Mesenchymal stem cell (in vitro differentiated cells and primary cell): ENCODE measurements at regions not wholly inside any gene's neighbourhood (a gene's known extent, or its start where the extent isn't known, plus 50 kb on each side); places are given as distances from the start of the nearest gene placed in this dataset.
A peak's percentile ranks its signal among the peaks of the same experiment; 100 is the strongest.
"Not testable (repeated sequence)": the region's sequence is repeated elsewhere in the genome, so short reads cannot be mapped to it uniquely, and the experiment has no call there.

Experiments
- DNase-seq: peaks from one replicate; pipeline ENCODE4 v3.0.0-alpha.2; 2013
- H2AFZ ChIP-seq: one replicate; pipeline ENCODE4 v1.6.1; 2013; ENCODE audit warnings: low read depth, mild to moderate bottlenecking, control low read depth, inconsistent platforms, low read length, moderate library complexity
- H2AK5ac ChIP-seq: 2 replicates; pipeline ENCODE4 v1.6.1; 2013; ENCODE audit warnings: low read length, moderate library complexity, mild to moderate bottlenecking, inconsistent platforms; ENCODE audit not compliant: severe bottlenecking
- H2BK120ac ChIP-seq: one replicate; pipeline ENCODE4 v1.6.1; 2013; ENCODE audit warnings: low read depth, mild to moderate bottlenecking, inconsistent platforms, low read length, moderate library complexity
- H2BK12ac ChIP-seq, 2 experiments: one replicate each; pipeline ENCODE4 v1.6.1; 2013; ENCODE audit warnings: inconsistent platforms in 2 of 2, low read length in 2 of 2, mild to moderate bottlenecking in 2 of 2, moderate library complexity in 2 of 2, control low read depth in 1 of 2
- H2BK15ac ChIP-seq: one replicate; pipeline ENCODE4 v1.6.1; 2013; ENCODE audit warnings: mild to moderate bottlenecking, low read depth, inconsistent platforms; ENCODE audit not compliant: poor library complexity, severe bottlenecking
- H2BK5ac ChIP-seq: 2 replicates; pipeline ENCODE4 v1.6.1; 2013; ENCODE audit warnings: low read depth, mild to moderate bottlenecking, low read length, control low read depth, inconsistent platforms; ENCODE audit not compliant: poor library complexity, severe bottlenecking
- H3K14ac ChIP-seq, 2 experiments: one replicate each; pipeline ENCODE4 v1.6.1; 2013; ENCODE audit warnings: inconsistent platforms in 2 of 2, low read length in 2 of 2, control low read depth in 1 of 2, mild to moderate bottlenecking in 1 of 2, moderate library complexity in 1 of 2
- H3K18ac ChIP-seq, 2 experiments: one replicate each; pipeline ENCODE4 v1.6.1; 2013; ENCODE audit warnings: inconsistent platforms in 2 of 2, low read length in 2 of 2, control low read depth in 1 of 2, low read depth in 1 of 2, mild to moderate bottlenecking in 1 of 2
- H3K23ac ChIP-seq, 2 experiments: one replicate each; pipeline ENCODE4 v1.6.1; 2013; ENCODE audit warnings: inconsistent platforms in 2 of 2, low read length in 2 of 2, mild to moderate bottlenecking in 2 of 2, moderate library complexity in 2 of 2, control low read depth in 1 of 2
- H3K27ac ChIP-seq: 2 replicates; pipeline ENCODE4 v1.5.1; 2013; ENCODE audit warnings: mild to moderate bottlenecking, moderate library complexity, low read length, control low read depth, inconsistent platforms; ENCODE audit not compliant: poor library complexity, severe bottlenecking
- H3K27me3 ChIP-seq, 2 experiments: 2 replicates each; pipeline versions ENCODE4 v1.6.1 to v1.7.0; 2013; ENCODE audit warnings: low read length in 2 of 2, mild to moderate bottlenecking in 2 of 2, moderate library complexity in 2 of 2, control low read depth in 1 of 2, inconsistent platforms in 1 of 2; ENCODE audit not compliant: control insufficient read depth in 1 of 2, insufficient read depth in 1 of 2
- H3K36me3 ChIP-seq, 2 experiments: 2 replicates each; pipeline versions ENCODE4 v1.6.1 to v1.7.0; 2013; ENCODE audit warnings: low read length in 2 of 2, control low read depth in 1 of 2, inconsistent platforms in 1 of 2, low read depth in 1 of 2, mild to moderate bottlenecking in 1 of 2; ENCODE audit not compliant: insufficient read depth in 2 of 2, control insufficient read depth in 1 of 2
- H3K4ac ChIP-seq, 2 experiments: one replicate each; pipeline ENCODE4 v1.6.1; 2013; ENCODE audit warnings: inconsistent platforms in 2 of 2, low read length in 2 of 2, mild to moderate bottlenecking in 2 of 2, moderate library complexity in 2 of 2, control low read depth in 1 of 2, low read depth in 1 of 2
- H3K4me1 ChIP-seq: 2 replicates; pipeline ENCODE4 v1.6.1; 2013; ENCODE audit warnings: low read depth, low read length, control low read depth; ENCODE audit not compliant: control insufficient read depth, insufficient read depth
- H3K4me2 ChIP-seq: 2 replicates; pipeline ENCODE4 v1.6.1; 2013; ENCODE audit warnings: low read length, mild to moderate bottlenecking, inconsistent platforms; ENCODE audit not compliant: poor library complexity, severe bottlenecking
- H3K4me3 ChIP-seq, 2 experiments: 2 replicates each; pipeline versions ENCODE4 v1.5.1 to v1.7.0; 2013; ENCODE audit warnings: low read length in 2 of 2, mild to moderate bottlenecking in 2 of 2, control low read depth in 1 of 2, low read depth in 1 of 2; ENCODE audit not compliant: insufficient read depth in 1 of 2
- H3K79me1 ChIP-seq: replicated peaks from 2 replicates; pipeline ENCODE4 v1.6.1; 2013; ENCODE audit warnings: mild to moderate bottlenecking, control low read depth, low read length, inconsistent platforms; ENCODE audit not compliant: poor library complexity, severe bottlenecking
- H3K9ac ChIP-seq: 2 replicates; pipeline ENCODE4 v1.7.0; 2013; ENCODE audit warnings: mild to moderate bottlenecking, low read length, moderate library complexity
- H3K9me3 ChIP-seq: 2 replicates; pipeline ENCODE4 v1.7.0; 2013; ENCODE audit warnings: mild to moderate bottlenecking, low read length; ENCODE audit not compliant: control insufficient read depth
- H4K8ac ChIP-seq: one replicate; pipeline ENCODE4 v1.6.1; 2013; ENCODE audit warnings: inconsistent platforms, mild to moderate bottlenecking, low read length, moderate library complexity
- H4K91ac ChIP-seq: one replicate; pipeline ENCODE4 v1.6.1; 2013; ENCODE audit warnings: mild to moderate bottlenecking, low read length, inconsistent platforms
- WGBS: methylation state at CpG from one replicate; pipeline ENCODE4 v1.1.7; 2013; ENCODE audit warnings: mixed read lengths; 5-methylcytosine and 5-hydroxymethylcytosine counted together

DNA sequence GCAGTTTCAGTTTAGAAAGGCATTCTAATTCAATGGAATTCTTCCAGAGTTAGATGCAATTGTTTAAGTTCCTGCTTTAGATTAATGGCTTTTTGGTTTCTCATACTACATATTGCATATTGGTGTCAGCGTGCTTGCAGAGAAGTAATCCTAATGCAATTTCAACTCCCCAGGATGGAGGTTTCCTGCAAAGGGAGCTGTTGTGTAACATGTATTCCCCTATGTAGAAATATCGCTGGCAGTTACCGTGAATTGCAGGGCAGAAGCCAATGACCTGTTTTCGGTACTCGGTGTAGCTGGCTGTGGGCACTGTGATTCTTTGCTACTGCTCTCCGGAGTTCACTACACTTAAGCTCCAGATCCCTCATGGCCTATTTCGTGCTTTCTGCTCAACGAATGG lies 256.1 kb upstream of the PTBP2 start:
- no peak overlapping the region for H3K23ac ChIP-seq
- H2BK15ac ChIP-seq, result no peak overlapping the region
- H3K18ac ChIP-seq, result no peak overlapping the region
- WGBS, result 71% methylated on average over 5 of the region's 8 CpGs
- H4K8ac ChIP-seq, result no peak overlapping the region
- H3K4ac ChIP-seq, result no peak overlapping the region
- no peaks in the 10 kb centered on the region for H3K9me3 ChIP-seq
- no peak overlapping the region for H3K4me2 ChIP-seq
- no peak overlapping the region for H2BK120ac ChIP-seq
- no peak for DNase-seq
- no peak overlapping the region for H2BK5ac ChIP-seq
- peak overlapping the region; percentile 25 for H3K9ac ChIP-seq
- no peak overlapping the region for H3K14ac ChIP-seq
- no peak overlapping the region for H3K27ac ChIP-seq
- H3K36me3 ChIP-seq, result no peaks in the 10 kb centered on the region
- no peaks in the 10 kb centered on the region for H3K4me1 ChIP-seq
- no peaks in the 10 kb centered on the region for H3K27me3 ChIP-seq
- H3K4me3 ChIP-seq, result peak overlapping the region in 1 of 2 experiments; percentile 15
- H3K79me1 ChIP-seq, result no peaks in the 10 kb centered on the region
- H4K91ac ChIP-seq, result no peak overlapping the region
- no peak overlapping the region for H2AK5ac ChIP-seq
- H2AFZ ChIP-seq, result no peak overlapping the region
- no peak overlapping the region for H2BK12ac ChIP-seq

DNA sequence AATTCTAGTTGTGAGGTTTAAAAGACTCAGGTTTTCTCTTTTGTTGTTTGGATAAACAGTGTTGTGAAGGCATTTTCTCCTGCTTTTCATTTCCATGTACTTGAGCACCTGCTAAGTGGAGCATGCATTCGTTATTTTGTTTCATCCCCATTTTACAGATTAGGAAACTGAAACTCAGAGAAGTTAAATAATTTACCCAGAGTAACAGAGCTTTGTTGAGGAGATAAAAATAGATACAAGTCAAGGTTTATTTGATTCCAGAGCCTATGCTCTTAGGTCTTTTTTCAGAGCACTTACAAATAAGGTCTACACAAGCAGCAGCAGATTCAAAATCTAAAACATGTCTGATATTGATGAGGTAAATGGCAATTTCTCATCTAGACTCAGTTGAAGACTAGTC lies 254.7 kb upstream of the PTBP2 start:
- H3K18ac ChIP-seq, result no peak overlapping the region
- no peaks in the 10 kb centered on the region for H3K4me1 ChIP-seq
- H3K27me3 ChIP-seq, result no peaks in the 10 kb centered on the region
- no peak overlapping the region for H3K4ac ChIP-seq
- WGBS, result no CpG with 5 or more reads among the region's 1 CpG
- H2BK5ac ChIP-seq, result no peak overlapping the region
- H3K36me3 ChIP-seq, result no peaks in the 10 kb centered on the region
- no peak overlapping the region for H2AFZ ChIP-seq
- H3K14ac ChIP-seq, result no peak overlapping the region
- no peak overlapping the region for H3K4me2 ChIP-seq
- H2BK15ac ChIP-seq, result no peak overlapping the region
- H2BK12ac ChIP-seq, result no peak overlapping the region
- H3K9ac ChIP-seq, result no peak overlapping the region
- no peak overlapping the region for H3K27ac ChIP-seq
- DNase-seq, result no peak
- no peak overlapping the region for H2BK120ac ChIP-seq
- no peak overlapping the region for H3K23ac ChIP-seq
- no peak overlapping the region for H2AK5ac ChIP-seq
- H3K79me1 ChIP-seq, result no peaks in the 10 kb centered on the region
- no peak overlapping the region for H4K8ac ChIP-seq
- H3K9me3 ChIP-seq, result no peaks in the 10 kb centered on the region
- no peak overlapping the region for H4K91ac ChIP-seq
- no peak overlapping the region for H3K4me3 ChIP-seq

DNA sequence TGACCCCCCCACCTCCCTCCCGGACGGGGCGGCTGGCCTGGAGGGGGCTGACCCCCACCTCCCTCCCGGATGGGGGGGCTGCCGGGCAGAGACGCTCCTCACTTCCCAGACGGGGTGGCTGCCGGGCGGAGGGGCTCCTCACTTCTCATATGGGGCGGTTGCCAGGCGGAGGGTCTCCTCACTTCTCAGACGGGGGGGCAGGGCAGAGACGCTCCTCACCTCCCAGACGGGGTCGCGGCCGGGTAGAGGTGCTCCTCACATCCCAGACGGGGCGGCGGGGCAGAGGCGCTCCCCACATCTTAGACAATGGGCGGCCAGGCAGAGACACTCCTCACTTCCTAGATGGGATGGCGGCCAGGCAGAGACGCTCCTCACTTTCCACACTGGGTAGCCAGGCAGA lies 251.9 kb upstream of the PTBP2 start:
- not testable (repeated sequence) for H3K9me3 ChIP-seq, H3K27me3 ChIP-seq, H4K91ac ChIP-seq, H3K4me2 ChIP-seq, H4K8ac ChIP-seq, H3K4me3 ChIP-seq, H2BK12ac ChIP-seq, H3K27ac ChIP-seq, H3K36me3 ChIP-seq, H3K18ac ChIP-seq, H3K23ac ChIP-seq, H3K4ac ChIP-seq, H2BK5ac ChIP-seq, H2BK15ac ChIP-seq, H3K14ac ChIP-seq, H3K4me1 ChIP-seq, H3K9ac ChIP-seq, H2BK120ac ChIP-seq, DNase-seq, H3K79me1 ChIP-seq, H2AK5ac ChIP-seq, H2AFZ ChIP-seq
- 95% methylated on average over 7 of the region's 24 CpGs for WGBS

DNA sequence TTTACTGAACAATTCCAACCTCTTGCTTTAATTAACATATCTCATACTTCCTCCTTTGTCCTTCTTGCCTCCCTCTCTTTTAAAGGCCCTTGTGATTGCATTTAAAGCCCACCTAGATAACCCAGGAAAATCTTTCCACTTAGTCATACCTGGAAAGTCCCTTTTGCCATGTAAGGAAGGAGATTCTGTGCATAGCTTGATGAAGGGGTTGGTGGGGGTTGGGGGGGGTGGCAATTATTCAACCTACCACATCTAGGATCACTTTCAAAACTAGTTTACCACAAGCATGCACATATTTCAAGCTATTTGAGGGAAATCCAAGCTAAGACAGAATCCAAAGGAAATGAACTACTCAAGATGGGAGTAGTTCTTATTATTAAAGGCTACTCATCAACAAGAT lies 249.1 kb upstream of the PTBP2 start:
- Histone ChIP-seq H2AFZ (no peak overlapping the region), H3K4me2 (no peak overlapping the region), H3K18ac (no peak overlapping the region), H3K23ac (no peak overlapping the region), H3K9me3 (no peaks in the 10 kb centered on the region), H3K27me3 (no peaks in the 10 kb centered on the region), H2BK15ac (no peak overlapping the region), H3K4me1 (peaks cover 2% of the 10 kb centered on the region), H2BK120ac (no peak overlapping the region), H2BK5ac (no peak overlapping the region), H4K91ac (no peak overlapping the region), H3K4me3 (no peak overlapping the region), H2AK5ac (no peak overlapping the region), H3K9ac (no peak overlapping the region), H3K4ac (no peak overlapping the region), H3K79me1 (no peaks in the 10 kb centered on the region), H3K27ac (no peak overlapping the region), H4K8ac (no peak overlapping the region), H3K36me3 (no peaks in the 10 kb centered on the region), H3K14ac (no peak overlapping the region), H2BK12ac (no peak overlapping the region)
- peak; percentile 16 for DNase-seq
